Neutrophil (primary cell): ENCODE measurements at regions not wholly inside any gene's neighbourhood (a gene's known extent, or its start where the extent isn't known, plus 50 kb on each side); places are given as distances from the start of the nearest gene placed in this dataset.

Experiments used
- H3K27ac ChIP-seq: fragments of 200-600 bp; sonication (generic); 2 replicates; pipeline ENCODE4 v1.5.1; 2016; ENCODE audit warnings: mild to moderate bottlenecking, moderate library complexity
- H3K27me3 ChIP-seq: fragments of 200-600 bp; sonication (generic); 2 replicates; pipeline ENCODE4 v1.6.0; 2016; ENCODE audit warnings: mild to moderate bottlenecking
- H3K36me3 ChIP-seq: fragments of 200-600 bp; sonication (generic); 2 replicates; pipeline ENCODE4 v1.5.1; 2017
- H3K4me1 ChIP-seq, 2 experiments: fragments of 200-600 bp in 1 of 2; sonication (generic) in 1 of 2; 1 replicate in 1 of 2; 2 replicates in 1 of 2; pipeline versions ENCODE4 v1.5.1 to v1.6.1; 2013 to 2016; ENCODE audit warnings: low read depth in 1 of 2, low read length in 1 of 2, mild to moderate bottlenecking in 1 of 2, moderate library complexity in 1 of 2; ENCODE audit not compliant: control insufficient read depth in 1 of 2, insufficient read depth in 1 of 2
- H3K4me3 ChIP-seq, 2 experiments: fragments of 200-600 bp in 1 of 2; sonication (generic) in 1 of 2; 1 replicate in 1 of 2; 2 replicates in 1 of 2; pipeline ENCODE4 v1.5.1; 2013 to 2016; ENCODE audit warnings: low read depth in 1 of 2, low read length in 1 of 2, mild to moderate bottlenecking in 1 of 2, moderate library complexity in 1 of 2
- H3K9me3 ChIP-seq: fragments of 200-600 bp; sonication (generic); 2 replicates; pipeline ENCODE4 v1.5.1; 2016
- CTCF ChIP-seq: fragments of 200-600 bp; sonication (generic); IDR thresholded peaks from 2 replicates; pipeline ENCODE4 v1.5.1; 2016; ENCODE audit warnings: antibody characterized with exemption

- H3K27ac ChIP-seq, result no peak overlapping the region
- H3K4me3 ChIP-seq, result no peak overlapping the region
Measured at GRCh38 chr2:42961961-42962360, 169.6 kb upstream of the HAAO start.

GRCh38 chr2:42961385-42961811 is 169.0 kb upstream of the HAAO start:
- H3K4me3 ChIP-seq, result no peak overlapping the region
- no peaks in the 10 kb centered on the region for H3K36me3 ChIP-seq
- H3K27me3 ChIP-seq, result peaks cover 19% of the 10 kb centered on the region
- peaks cover 36 to 47% of the 10 kb centered on the region in 2 experiments for H3K4me1 ChIP-seq
- no peak for TF ChIP-seq CTCF
- no peak overlapping the region for H3K27ac ChIP-seq
- no peaks in the 10 kb centered on the region for H3K9me3 ChIP-seq

More at GRCh38 chr2:42961961-42962360, 169.6 kb upstream of the HAAO start:
- H3K27me3 ChIP-seq, result peaks cover 19% of the 10 kb centered on the region
- peaks cover 35 to 44% of the 10 kb centered on the region in 2 experiments for H3K4me1 ChIP-seq
- TF ChIP-seq CTCF, result no peak
- H3K36me3 ChIP-seq, result no peaks in the 10 kb centered on the region
- H3K9me3 ChIP-seq, result no peaks in the 10 kb centered on the region

- H3K27me3 ChIP-seq, result peaks cover 19% of the 10 kb centered on the region
- no peaks in the 10 kb centered on the region for H3K36me3 ChIP-seq
- H3K27ac ChIP-seq, result no peak overlapping the region
- no peak for TF ChIP-seq CTCF
- H3K4me3 ChIP-seq, result no peak overlapping the region
- no peaks in the 10 kb centered on the region for H3K9me3 ChIP-seq
- H3K4me1 ChIP-seq, result peaks cover 36 to 47% of the 10 kb centered on the region in 2 experiments
Measured at GRCh38 chr2:42960842-42961180, 168.4 kb upstream of the HAAO start.

- Histone ChIP-seq H3K9me3 (no peaks in the 10 kb centered on the region), H3K4me1 (peaks cover 36 to 47% of the 10 kb centered on the region in 2 experiments), H3K27me3 (peaks cover 19% of the 10 kb centered on the region), H3K27ac (no peak overlapping the region), H3K36me3 (no peaks in the 10 kb centered on the region), H3K4me3 (no peak overlapping the region)
- no peak for TF ChIP-seq CTCF
Measured at GRCh38 chr2:42960002-42960841, 167.8 kb upstream of the HAAO start.

GRCh38 chr2:42959234-42960001 is 167.0 kb upstream of the HAAO start:
- Histone ChIP-seq H3K27me3 (peaks cover 19% of the 10 kb centered on the region), H3K4me3 (no peak overlapping the region), H3K9me3 (no peaks in the 10 kb centered on the region), H3K36me3 (no peaks in the 10 kb centered on the region), H3K4me1 (peaks cover 33 to 41% of the 10 kb centered on the region in 2 experiments), H3K27ac (no peak overlapping the region)
- TF ChIP-seq CTCF, result no peak
